ENCODE measurements at regions not wholly inside any gene's neighbourhood (a gene's known extent, or its start where the extent isn't known, plus 50 kb on each side); places are given as distances from the start of the nearest gene placed in this dataset.

DNA sequence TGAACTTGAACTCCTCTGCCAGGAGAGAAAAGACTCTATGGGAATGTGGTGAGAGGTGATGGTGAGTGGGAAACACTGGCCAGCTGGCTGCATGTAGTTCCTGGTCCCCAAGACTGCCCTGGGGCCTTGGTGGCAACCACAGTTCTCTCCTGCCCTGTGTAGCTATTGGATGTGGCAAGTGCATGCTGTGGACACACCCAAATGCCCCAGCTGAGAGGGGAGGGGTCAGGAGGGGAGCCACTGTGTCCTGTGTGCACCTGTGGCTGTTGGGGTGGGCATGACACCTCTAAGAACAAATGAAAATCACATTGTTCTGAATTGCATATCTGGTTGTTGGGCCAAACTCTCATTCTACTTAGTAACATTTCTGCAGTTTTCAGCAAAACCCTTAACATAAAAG is 409.6 kb downstream of the NSUN3 start:
- H3K9ac ChIP-seq = no peak overlapping the region
- no peak for DNase-seq (ENCODE audit: low spot score)
- H3K4me1 ChIP-seq = no peaks in the 10 kb centered on the region
- H2AFZ ChIP-seq (replicated peaks) = no peak overlapping the region
- H4K20me1 ChIP-seq (ENCODE audit: low read depth) = no peaks in the 10 kb centered on the region
- no peaks in the 10 kb centered on the region for H3F3A ChIP-seq (ENCODE audit: low read depth)
- peaks cover 8% of the 10 kb centered on the region for H3K9me3 ChIP-seq (ENCODE audit: low read depth)
- Mint-ChIP-seq H3K4me1 (no peaks in the 10 kb centered on the region), H3K27me3 (ENCODE audit: insufficient read depth, low read depth) (peaks cover 1% of the 10 kb centered on the region), H3K36me3 (no peaks in the 10 kb centered on the region), H3K4me3 (no peak overlapping the region), H3K27ac (no peak overlapping the region), H3K9me3 (peaks cover 5% of the 10 kb centered on the region)
- no peak overlapping the region for H3K4me2 ChIP-seq
- H3K79me2 ChIP-seq (ENCODE audit: low read depth) = no peaks in the 10 kb centered on the region
- no peaks in the 10 kb centered on the region for H3K27me3 ChIP-seq
- H3K27ac ChIP-seq = no peak overlapping the region
- no peak overlapping the region for H3K4me3 ChIP-seq
- TF ChIP-seq, protein P1, sequence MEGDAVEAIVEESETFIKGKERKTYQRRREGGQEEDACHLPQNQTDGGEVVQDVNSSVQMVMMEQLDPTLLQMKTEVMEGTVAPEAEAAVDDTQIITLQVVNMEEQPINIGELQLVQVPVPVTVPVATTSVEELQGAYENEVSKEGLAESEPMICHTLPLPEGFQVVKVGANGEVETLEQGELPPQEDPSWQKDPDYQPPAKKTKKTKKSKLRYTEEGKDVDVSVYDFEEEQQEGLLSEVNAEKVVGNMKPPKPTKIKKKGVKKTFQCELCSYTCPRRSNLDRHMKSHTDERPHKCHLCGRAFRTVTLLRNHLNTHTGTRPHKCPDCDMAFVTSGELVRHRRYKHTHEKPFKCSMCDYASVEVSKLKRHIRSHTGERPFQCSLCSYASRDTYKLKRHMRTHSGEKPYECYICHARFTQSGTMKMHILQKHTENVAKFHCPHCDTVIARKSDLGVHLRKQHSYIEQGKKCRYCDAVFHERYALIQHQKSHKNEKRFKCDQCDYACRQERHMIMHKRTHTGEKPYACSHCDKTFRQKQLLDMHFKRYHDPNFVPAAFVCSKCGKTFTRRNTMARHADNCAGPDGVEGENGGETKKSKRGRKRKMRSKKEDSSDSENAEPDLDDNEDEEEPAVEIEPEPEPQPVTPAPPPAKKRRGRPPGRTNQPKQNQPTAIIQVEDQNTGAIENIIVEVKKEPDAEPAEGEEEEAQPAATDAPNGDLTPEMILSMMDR (IDR thresholded peaks at IDR 0.05) = no peak
- no peak for TF ChIP-seq EZH2phosphoT487 (IDR thresholded peaks at IDR 0.05)
- no peak for TF ChIP-seq EZH2 (IDR thresholded peaks at IDR 0.05)
- H3K36me3 ChIP-seq = no peaks in the 10 kb centered on the region

DNA sequence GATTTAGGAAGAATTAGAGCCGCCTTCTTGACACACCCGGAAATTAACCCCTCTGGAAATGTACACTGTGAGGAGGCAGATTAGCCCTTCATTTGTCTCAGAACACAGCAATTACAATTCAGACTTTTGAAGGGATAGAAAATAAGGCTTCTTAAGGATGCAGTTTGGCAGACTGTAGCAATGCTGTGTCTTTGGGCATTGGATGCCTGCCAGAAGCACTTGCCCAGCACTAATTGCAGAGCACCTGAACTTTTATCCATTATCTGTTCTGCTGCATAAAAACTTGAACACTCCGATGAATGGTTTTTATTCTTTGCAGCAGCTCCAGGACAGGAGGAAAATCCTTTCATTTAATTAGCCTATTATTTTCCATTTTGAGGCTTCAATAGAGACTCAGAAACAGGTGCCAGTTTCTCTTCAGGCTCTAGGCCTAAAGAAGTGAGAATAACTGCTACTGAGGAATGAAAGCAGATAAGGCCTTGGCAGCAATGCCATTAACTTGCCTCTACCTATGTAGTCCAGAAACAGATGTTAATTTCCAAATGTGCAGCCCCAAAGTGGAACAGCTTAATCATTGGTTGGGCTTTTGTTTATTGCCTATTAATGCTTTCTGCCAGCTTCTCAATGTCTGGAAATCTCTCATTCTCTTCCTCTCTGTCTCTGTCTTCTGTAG is 418.5 kb downstream of the NSUN3 start:
- Mint-ChIP-seq H3K4me1 (no peaks in the 10 kb centered on the region), H3K9me3 (peaks cover 5% of the 10 kb centered on the region)

GRCh38 chr3:94482686-94483085 is 419.8 kb downstream of the NSUN3 start:
- Histone ChIP-seq H3K27me3 (no peaks in the 10 kb centered on the region), H2AFZ (replicated peaks) (no peak overlapping the region), H3F3A (ENCODE audit: low read depth) (no peaks in the 10 kb centered on the region), H4K20me1 (ENCODE audit: low read depth) (no peaks in the 10 kb centered on the region), H3K9me3 (ENCODE audit: low read depth) (no peaks in the 10 kb centered on the region), H3K4me2 (no peak overlapping the region), H3K27ac (no peak overlapping the region), H3K4me1 (no peaks in the 10 kb centered on the region), H3K79me2 (ENCODE audit: low read depth) (no peaks in the 10 kb centered on the region), H3K36me3 (no peaks in the 10 kb centered on the region), H3K4me3 (no peak overlapping the region), H3K9ac (no peak overlapping the region)
- no peak for DNase-seq (ENCODE audit: low spot score)
- Mint-ChIP-seq H3K27ac (no peak overlapping the region), H3K4me3 (no peak overlapping the region), H3K36me3 (no peaks in the 10 kb centered on the region), H3K9me3 (no peaks in the 10 kb centered on the region), H3K27me3 (ENCODE audit: insufficient read depth, low read depth) (no peaks in the 10 kb centered on the region), H3K4me1 (no peaks in the 10 kb centered on the region)
- TF ChIP-seq EZH2phosphoT487 (IDR thresholded peaks at IDR 0.05) = no peak
- TF ChIP-seq, protein P1 (IDR thresholded peaks at IDR 0.05) = no peak
- TF ChIP-seq EZH2 (IDR thresholded peaks at IDR 0.05) = no peak

More for the DNA sequence above, 418.5 kb downstream of the NSUN3 start:
- Histone ChIP-seq H3K9me3 (ENCODE audit: low read depth) (peaks cover 5% of the 10 kb centered on the region), H3K9ac (no peak overlapping the region), H3K79me2 (ENCODE audit: low read depth) (no peaks in the 10 kb centered on the region), H3K4me2 (no peak overlapping the region), H3K27ac (no peak overlapping the region), H3K27me3 (no peaks in the 10 kb centered on the region), H3F3A (ENCODE audit: low read depth) (no peaks in the 10 kb centered on the region), H3K4me1 (no peaks in the 10 kb centered on the region), H4K20me1 (ENCODE audit: low read depth) (no peaks in the 10 kb centered on the region), H2AFZ (replicated peaks) (no peak overlapping the region), H3K36me3 (no peaks in the 10 kb centered on the region), H3K4me3 (no peak overlapping the region)
- Mint-ChIP-seq H3K36me3 (no peaks in the 10 kb centered on the region), H3K27ac (no peak overlapping the region), H3K27me3 (ENCODE audit: insufficient read depth, low read depth) (peaks cover 2% of the 10 kb centered on the region), H3K4me3 (no peak overlapping the region)
- TF ChIP-seq EZH2phosphoT487 (IDR thresholded peaks at IDR 0.05) = no peak
- TF ChIP-seq, protein P1 (IDR thresholded peaks at IDR 0.05) = no peak
- TF ChIP-seq EZH2 (IDR thresholded peaks at IDR 0.05) = no peak
- DNase-seq (ENCODE audit: low spot score) = no peak

Measured in neural progenitor cell (in vitro differentiated cells).